ENCODE measurements at regions not wholly inside any gene's neighbourhood (a gene's known extent, or its start where the extent isn't known, plus 50 kb on each side); places are given as distances from the start of the nearest gene placed in this dataset.

- no peak for DNase-seq (ENCODE audit: low read depth in 2 of 2)
Measured at GRCh38 chr11:127644366-127644765, 643.8 kb upstream of the KIRREL3 start.

- DNase-seq (ENCODE audit: low read depth in 2 of 2), result no peak
Measured at GRCh38 chr11:127643268-127644058, 642.9 kb upstream of the KIRREL3 start.

GRCh38 chr11:127640561-127641451 lies 640.2 kb upstream of the KIRREL3 start:
- DNase-seq (ENCODE audit: low read depth in 2 of 2), result no peak

GRCh38 chr11:127639916-127640315 lies 639.3 kb upstream of the KIRREL3 start:
- DNase-seq (ENCODE audit: low read depth in 2 of 2), result no peak

GRCh38 chr11:127632976-127633680 lies 632.6 kb upstream of the KIRREL3 start:
- DNase-seq (ENCODE audit: low read depth in 2 of 2), result no peak

- DNase-seq (ENCODE audit: low read depth in 2 of 2), result no peak
Measured at GRCh38 chr11:127632546-127632945, 632.0 kb upstream of the KIRREL3 start.

GRCh38 chr11:127631974-127632373 lies 631.4 kb upstream of the KIRREL3 start:
- DNase-seq (ENCODE audit: low read depth in 2 of 2), result no peak

GRCh38 chr11:127629200-127629599 lies 628.6 kb upstream of the KIRREL3 start:
- no peak for DNase-seq (ENCODE audit: low read depth in 2 of 2)

GRCh38 chr11:127628458-127628785 lies 627.9 kb upstream of the KIRREL3 start:
- DNase-seq (ENCODE audit: low read depth in 2 of 2), result no peak

- DNase-seq (ENCODE audit: low read depth in 2 of 2), result no peak
Measured at GRCh38 chr11:127627629-127628457, 627.3 kb upstream of the KIRREL3 start.

GRCh38 chr11:127627204-127627603 lies 626.6 kb upstream of the KIRREL3 start:
- no peak for DNase-seq (ENCODE audit: low read depth in 2 of 2)

GRCh38 chr11:127625402-127625801 lies 624.8 kb upstream of the KIRREL3 start:
- DNase-seq (ENCODE audit: low read depth in 2 of 2), result no peak

- DNase-seq (ENCODE audit: low read depth in 2 of 2), result no peak
Measured at GRCh38 chr11:127624306-127624856, 623.8 kb upstream of the KIRREL3 start.

- DNase-seq (ENCODE audit: low read depth in 2 of 2), result no peak
Measured at GRCh38 chr11:127622686-127623085, 622.1 kb upstream of the KIRREL3 start.

GRCh38 chr11:127620671-127621070 lies 620.1 kb upstream of the KIRREL3 start:
- DNase-seq (ENCODE audit: low read depth in 2 of 2), result no peak

GRCh38 chr11:127619946-127620345 lies 619.4 kb upstream of the KIRREL3 start:
- DNase-seq (ENCODE audit: low read depth in 2 of 2), result no peak

GRCh38 chr11:127618721-127619120 lies 618.2 kb upstream of the KIRREL3 start:
- DNase-seq (ENCODE audit: low read depth in 2 of 2), result no peak

- DNase-seq (ENCODE audit: low read depth in 2 of 2), result no peak
Measured at GRCh38 chr11:127616158-127616557, 615.6 kb upstream of the KIRREL3 start.

- no peak for DNase-seq (ENCODE audit: low read depth in 2 of 2)
Measured at GRCh38 chr11:127612607-127613006, 612.0 kb upstream of the KIRREL3 start.

- DNase-seq (ENCODE audit: low read depth in 2 of 2), result no peak
Measured at GRCh38 chr11:127609025-127609773, 608.6 kb upstream of the KIRREL3 start.
